Activated T-cell treated with anti-CD3 and anti-CD28 coated beads, Interleukin-2, amount 50 U/mL, for 1 hour (primary cell): ENCODE measurements at regions not wholly inside any gene's neighbourhood (a gene's known extent, or its start where the extent isn't known, plus 50 kb on each side); places are given as distances from the start of the nearest gene placed in this dataset.

Source experiments
- DNase-seq: peaks from one replicate; pipeline ENCODE4 v3.0.0-alpha.2; 2020

DNA sequence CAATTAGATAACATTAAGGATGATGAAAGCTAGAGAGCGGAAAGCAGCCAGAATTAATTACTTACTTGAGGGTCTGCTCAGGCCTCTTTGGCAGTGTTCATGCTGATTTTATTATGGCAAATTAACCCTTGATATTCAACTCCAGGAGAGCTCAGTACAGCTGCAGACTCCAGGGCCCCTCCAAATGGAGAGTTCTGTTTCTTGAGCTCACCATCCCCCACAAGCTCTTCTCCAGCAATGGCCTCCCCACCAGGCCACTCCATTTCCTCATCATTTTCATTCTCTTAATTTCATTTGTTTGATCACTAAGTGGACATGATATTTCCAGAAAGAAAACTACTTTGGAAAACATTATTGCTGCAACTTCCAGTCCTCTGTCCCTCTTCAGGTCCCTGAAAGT is 513.3 kb upstream of the NOX3 start:
- no peak for DNase-seq

- no peak for DNase-seq
Observed at GRCh38 chr6:155967322-155967721, 511.7 kb upstream of the NOX3 start.

DNA sequence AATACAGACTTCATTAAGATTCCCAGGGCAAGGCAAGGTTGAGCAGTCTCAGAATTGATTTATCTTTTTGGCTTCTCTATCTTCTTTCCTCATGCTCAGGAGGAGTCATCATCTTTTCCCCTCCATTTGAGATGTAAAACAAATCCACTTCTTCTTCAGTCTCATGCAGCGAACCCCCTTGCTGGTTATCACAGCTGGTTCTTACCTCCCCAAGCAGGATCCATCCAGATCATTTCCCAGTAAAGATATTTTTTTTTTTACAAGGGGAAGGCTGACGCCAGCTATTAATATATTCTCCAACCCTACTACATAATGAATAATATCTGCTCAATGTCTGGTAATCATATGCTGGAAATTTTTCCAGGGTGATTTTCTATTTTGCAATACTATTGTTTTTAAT is 508.9 kb upstream of the NOX3 start:
- no peak for DNase-seq

- no peak for DNase-seq
Observed at GRCh38 chr6:155962276-155962675, 506.6 kb upstream of the NOX3 start.

GRCh38 chr6:155959898-155960495 is 504.4 kb upstream of the NOX3 start:
- DNase-seq: no peak

DNA sequence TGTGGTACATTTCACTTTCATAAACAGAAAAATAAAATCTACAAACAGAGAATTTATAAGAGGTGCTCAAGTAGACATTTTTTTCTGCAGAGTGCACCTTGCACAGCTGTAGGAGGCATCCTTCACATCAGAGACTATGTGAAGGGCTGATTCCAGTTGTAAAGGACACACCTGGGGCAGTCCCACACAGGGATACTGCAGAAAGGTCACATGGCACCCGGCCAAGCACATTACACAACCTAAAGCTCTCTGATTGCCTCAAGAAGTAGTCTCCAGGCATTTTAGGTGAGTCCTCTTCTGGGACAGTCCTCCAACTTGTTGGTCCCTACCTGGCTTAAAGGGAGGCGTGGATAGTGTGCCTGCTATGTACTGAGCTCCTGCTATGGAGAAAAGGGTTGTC is 502.9 kb upstream of the NOX3 start:
- no peak for DNase-seq

DNA sequence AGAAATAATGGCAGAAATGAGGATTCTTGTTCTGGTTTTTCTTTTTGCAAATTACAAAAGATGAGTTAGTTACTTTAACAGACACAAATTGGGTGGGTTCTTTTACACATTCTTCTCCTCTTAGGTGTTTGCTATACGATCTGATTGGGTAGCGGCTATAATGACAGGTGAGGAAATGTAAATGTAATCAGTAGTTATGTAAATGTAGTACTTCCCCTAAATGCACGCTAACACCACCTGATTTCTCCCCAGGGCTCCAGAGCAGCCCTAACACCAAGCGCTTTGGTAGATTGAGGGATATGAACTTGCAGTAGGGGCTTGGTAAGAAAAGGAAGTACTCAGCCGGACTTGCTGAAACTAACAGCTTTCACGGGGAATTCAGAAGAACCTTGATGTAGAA is 499.4 kb upstream of the NOX3 start:
- no peak for DNase-seq

GRCh38 chr6:155954149-155954548 is 498.5 kb upstream of the NOX3 start:
- no peak for DNase-seq

GRCh38 chr6:155949256-155949655 is 493.6 kb upstream of the NOX3 start:
- no peak for DNase-seq

- no peak for DNase-seq
Observed at GRCh38 chr6:155946860-155947259, 491.2 kb upstream of the NOX3 start.

GRCh38 chr6:155943635-155944034 is 488.0 kb upstream of the NOX3 start:
- DNase-seq: no peak

- DNase-seq: no peak
Observed at GRCh38 chr6:155939253-155939652, 483.6 kb upstream of the NOX3 start.

GRCh38 chr6:155936551-155936950 is 480.9 kb upstream of the NOX3 start:
- DNase-seq: no peak

DNA sequence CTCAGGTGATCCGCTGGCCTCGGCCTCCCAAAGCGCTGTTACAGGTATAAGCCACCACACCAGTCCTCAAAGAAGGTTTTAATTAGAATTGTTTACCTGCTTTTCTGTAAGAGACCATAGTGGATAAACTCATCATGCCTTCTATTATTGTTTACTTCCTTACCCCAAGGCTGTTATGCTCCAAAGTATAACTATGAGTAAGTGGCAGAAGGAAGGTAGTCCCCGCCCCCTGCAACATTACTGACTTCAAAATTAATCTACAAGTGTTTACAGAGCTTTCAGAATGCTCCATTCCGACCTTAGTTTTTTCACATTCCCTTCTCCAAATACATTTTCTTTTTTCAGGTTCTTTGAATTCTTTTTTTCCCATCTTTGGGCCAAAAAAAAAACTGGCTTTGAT is 480.5 kb upstream of the NOX3 start:
- DNase-seq: no peak

DNA sequence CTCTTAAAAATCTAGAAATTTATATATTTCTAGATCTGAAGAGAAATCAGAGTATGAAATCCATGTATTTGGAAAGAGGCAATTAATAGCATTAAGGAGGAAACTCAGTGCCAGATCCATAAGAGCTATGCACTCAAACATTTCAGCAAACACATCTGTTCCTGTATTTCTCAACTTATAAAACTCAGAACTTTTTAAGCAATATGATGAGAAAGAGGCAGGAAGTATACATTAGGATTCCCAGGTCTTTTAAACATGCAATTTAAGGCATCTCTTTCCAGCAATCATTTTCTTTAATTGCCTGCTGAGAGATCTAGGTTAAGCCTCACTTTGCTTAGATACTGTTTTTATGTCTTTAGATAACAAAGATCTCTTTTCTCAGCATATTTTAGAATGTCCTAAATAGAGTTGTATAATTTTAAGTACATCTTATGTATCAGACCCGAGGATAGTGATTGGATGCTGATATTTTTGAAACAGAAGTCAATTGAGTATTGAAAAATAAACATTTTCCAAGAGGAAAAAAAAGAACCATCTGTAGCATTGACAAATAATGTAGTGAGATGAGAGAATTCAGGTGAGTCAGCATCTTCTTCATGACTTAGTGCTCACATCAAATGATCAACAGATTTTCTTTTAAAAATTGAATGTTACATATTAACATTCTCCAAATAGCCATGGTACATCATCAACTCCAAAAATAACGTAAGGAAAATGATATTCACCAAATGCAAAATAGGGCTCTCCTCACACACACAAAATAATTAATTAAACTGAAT is 461.4 kb upstream of the NOX3 start:
- DNase-seq: no peak

- no peak for DNase-seq
Observed at GRCh38 chr6:155915651-155916050, 460.0 kb upstream of the NOX3 start.

GRCh38 chr6:155913816-155914215 is 458.2 kb upstream of the NOX3 start:
- no peak for DNase-seq

GRCh38 chr6:155909710-155910109 is 454.1 kb upstream of the NOX3 start:
- DNase-seq: no peak

- DNase-seq: no peak
Observed at GRCh38 chr6:155895641-155896040, 440.0 kb upstream of the NOX3 start.

DNA sequence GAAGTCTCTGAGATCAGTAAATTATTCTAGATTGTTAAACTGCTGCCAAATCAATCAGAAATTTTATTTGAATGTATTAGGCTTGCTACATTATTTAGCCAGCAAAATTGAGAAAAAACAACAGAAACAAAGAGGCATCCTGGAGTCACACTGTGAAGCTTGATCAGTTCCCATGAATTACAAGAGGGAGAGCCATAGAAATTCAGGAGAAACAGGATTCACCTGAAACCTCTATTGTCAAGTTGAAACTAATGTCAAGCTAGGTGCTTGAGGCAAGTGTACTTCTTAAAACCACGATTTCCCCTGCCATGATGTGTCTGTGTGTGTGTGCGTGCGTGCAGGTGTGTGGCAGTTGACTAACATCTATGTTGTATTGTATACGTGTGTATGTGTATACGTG is 439.1 kb upstream of the NOX3 start:
- DNase-seq: no peak

- DNase-seq: no peak
Observed at GRCh38 chr6:155894262-155894661, 438.6 kb upstream of the NOX3 start.

DNA sequence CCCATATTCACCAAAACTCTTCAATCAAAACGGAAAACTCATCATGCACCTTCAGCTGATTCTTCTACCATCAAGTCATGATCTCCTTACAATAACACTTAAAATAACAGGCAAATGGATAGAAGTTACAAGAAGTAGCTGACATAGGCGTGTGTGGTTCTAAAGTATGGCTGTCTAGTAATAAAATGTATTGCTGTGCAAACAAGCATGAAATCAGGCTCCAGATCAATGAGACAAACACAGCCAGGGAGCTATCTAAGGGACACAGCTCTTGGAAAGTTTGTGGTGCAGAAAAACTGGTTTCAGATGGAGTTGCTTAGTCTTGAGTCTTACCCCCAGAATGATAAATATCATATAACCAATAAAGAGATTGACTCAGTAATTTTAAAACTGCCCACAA is 434.8 kb upstream of the NOX3 start:
- DNase-seq: no peak

DNA sequence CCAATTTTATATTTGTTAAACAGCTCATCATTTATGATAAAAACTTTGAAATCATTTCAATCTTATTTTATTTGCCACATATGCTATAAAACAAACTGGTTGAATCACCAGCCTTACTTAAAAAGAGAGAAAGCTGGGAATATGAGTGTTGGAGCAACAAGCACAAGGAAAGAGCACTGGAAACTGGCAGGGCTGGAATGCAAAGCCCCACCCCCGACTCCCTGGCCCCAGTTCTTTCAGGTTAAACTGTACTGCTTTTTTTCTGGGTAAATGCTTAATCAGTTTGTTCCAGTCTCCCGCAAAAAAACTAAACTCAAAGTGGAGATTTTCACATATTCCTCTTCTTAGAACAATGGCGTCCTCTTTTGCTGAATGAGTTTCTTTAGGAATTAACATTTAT is 433.8 kb upstream of the NOX3 start:
- DNase-seq: no peak

GRCh38 chr6:155887421-155887820 is 431.8 kb upstream of the NOX3 start:
- DNase-seq: no peak

DNA sequence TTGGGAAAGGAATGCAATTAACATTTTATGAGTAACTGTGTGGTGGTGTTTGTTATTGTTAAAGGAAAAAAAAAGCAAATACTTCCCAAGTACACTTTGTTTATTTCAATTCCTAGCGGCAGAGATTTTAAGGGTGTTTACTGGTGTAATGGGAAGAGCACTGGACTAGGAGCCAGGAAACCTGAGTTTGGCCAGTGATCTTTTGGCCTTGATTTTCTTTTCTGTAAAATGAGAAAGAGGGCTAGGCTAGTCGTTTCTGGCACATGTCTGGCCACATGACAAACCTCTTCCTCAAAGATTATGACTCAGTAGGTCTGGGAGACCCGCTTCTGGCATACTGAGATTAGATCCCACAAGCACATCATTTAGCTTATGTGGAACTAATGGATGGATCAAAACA is 428.1 kb upstream of the NOX3 start:
- DNase-seq: no peak
